Neural crest cell (in vitro differentiated cells): ENCODE measurements at regions not wholly inside any gene's neighbourhood (a gene's known extent, or its start where the extent isn't known, plus 50 kb on each side); places are given as distances from the start of the nearest gene placed in this dataset.

Source experiments
- DNase-seq: peaks from one replicate; pipeline ENCODE4 v3.0.0; 2021; ENCODE audit warnings: low read depth, mixed read lengths, low spot score
- H3K27ac Mint-ChIP-seq: one replicate; pipeline ENCODE4 v1.8.0; 2021; ENCODE audit warnings: mild to moderate bottlenecking, mixed read lengths; ENCODE audit not compliant: unreplicated experiment
- H3K27me3 Mint-ChIP-seq: 2 replicates; pipeline ENCODE4 v1.8.0; 2021; ENCODE audit warnings: low read depth, mild to moderate bottlenecking, mixed read lengths
- H3K36me3 Mint-ChIP-seq: 2 replicates; pipeline ENCODE4 v1.8.0; 2021; ENCODE audit warnings: low read depth, mild to moderate bottlenecking, mixed read lengths
- H3K4me1 Mint-ChIP-seq: 2 replicates; pipeline ENCODE4 v1.8.0; 2021; ENCODE audit warnings: mixed read lengths
- H3K4me3 Mint-ChIP-seq: one replicate; pipeline ENCODE4 v1.8.0; 2021; ENCODE audit warnings: mild to moderate bottlenecking, mixed read lengths
- H3K9me3 Mint-ChIP-seq: 2 replicates; pipeline ENCODE4 v1.8.0; 2021; ENCODE audit warnings: mixed read lengths
- CTCF ChIP-seq: fragments of 200-600 bp; sonication (generic); conservative IDR thresholded peaks from 2 replicates; pipeline ENCODE4 v1.5.0; 2021; ENCODE audit warnings: antibody characterized with exemption, mild to moderate bottlenecking

GRCh38 chrX:96002431-96002830, 682.2 kb upstream of the DIAPH2 start:
- H3K36me3 Mint-ChIP-seq: no peaks in the 10 kb centered on the region
- no peak overlapping the region for H3K27ac Mint-ChIP-seq
- no peak for DNase-seq

GRCh38 chrX:96004386-96004785, 680.3 kb upstream of the DIAPH2 start:
- Mint-ChIP-seq H3K27me3 (no peaks in the 10 kb centered on the region), H3K36me3 (no peaks in the 10 kb centered on the region), H3K4me3 (no peak overlapping the region), H3K27ac (no peak overlapping the region), H3K9me3 (peaks cover 6% of the 10 kb centered on the region), H3K4me1 (peaks cover 3% of the 10 kb centered on the region)
- TF ChIP-seq CTCF: no peak
- no peak for DNase-seq

More at GRCh38 chrX:96002431-96002830, 682.2 kb upstream of the DIAPH2 start:
- no peaks in the 10 kb centered on the region for H3K27me3 Mint-ChIP-seq
- H3K9me3 Mint-ChIP-seq: peaks cover 6% of the 10 kb centered on the region
- no peak overlapping the region for H3K4me3 Mint-ChIP-seq
- H3K4me1 Mint-ChIP-seq: peaks cover 3% of the 10 kb centered on the region
- no peak for TF ChIP-seq CTCF

GRCh38 chrX:96006281-96006680, 678.4 kb upstream of the DIAPH2 start:
- Mint-ChIP-seq H3K9me3 (peaks cover 8% of the 10 kb centered on the region), H3K4me1 (peaks cover 3% of the 10 kb centered on the region), H3K27ac (no peak overlapping the region), H3K27me3 (no peaks in the 10 kb centered on the region), H3K36me3 (no peaks in the 10 kb centered on the region), H3K4me3 (no peak overlapping the region)
- TF ChIP-seq CTCF: no peak
- no peak for DNase-seq

- H3K27me3 Mint-ChIP-seq: no peaks in the 10 kb centered on the region
- H3K27ac Mint-ChIP-seq: no peak overlapping the region
- DNase-seq: no peak
- H3K4me3 Mint-ChIP-seq: no peak overlapping the region
- TF ChIP-seq CTCF: no peak
- H3K36me3 Mint-ChIP-seq: no peaks in the 10 kb centered on the region
- peaks cover 5% of the 10 kb centered on the region for H3K9me3 Mint-ChIP-seq
- H3K4me1 Mint-ChIP-seq: no peaks in the 10 kb centered on the region
These were observed 657.2 kb upstream of the DIAPH2 start for GRCh38 chrX:96027407-96027806.

GRCh38 chrX:96052078-96052477, 632.6 kb upstream of the DIAPH2 start:
- H3K36me3 Mint-ChIP-seq: no peaks in the 10 kb centered on the region

More at GRCh38 chrX:96052078-96052477, 632.6 kb upstream of the DIAPH2 start:
- Mint-ChIP-seq H3K27ac (no peak overlapping the region), H3K4me1 (no peaks in the 10 kb centered on the region), H3K4me3 (no peak overlapping the region), H3K9me3 (peaks cover 9% of the 10 kb centered on the region), H3K27me3 (no peaks in the 10 kb centered on the region)
- no peak for DNase-seq
- no peak for TF ChIP-seq CTCF
